Loucy (cell line): ENCODE measurements at regions not wholly inside any gene's neighbourhood (a gene's known extent, or its start where the extent isn't known, plus 50 kb on each side); places are given as distances from the start of the nearest gene placed in this dataset.

ENCODE experiments used
- EZH2phosphoT487 ChIP-seq: fragments of 200-600 bp; IDR thresholded peaks from 2 replicates; pipeline ENCODE4 v1.6.1; 2018; ENCODE audit warnings: antibody characterized with exemption, mild to moderate bottlenecking, moderate library complexity, borderline replicate concordance
- TF ChIP-seq, protein P1 (sequence below): fragments of 200-600 bp; sonication (generic); conservative IDR thresholded peaks from 2 replicates; pipeline ENCODE4 v1.5.1; 2014; ENCODE audit warnings: mild to moderate bottlenecking, antibody characterized with exemption, low read length

DNA sequence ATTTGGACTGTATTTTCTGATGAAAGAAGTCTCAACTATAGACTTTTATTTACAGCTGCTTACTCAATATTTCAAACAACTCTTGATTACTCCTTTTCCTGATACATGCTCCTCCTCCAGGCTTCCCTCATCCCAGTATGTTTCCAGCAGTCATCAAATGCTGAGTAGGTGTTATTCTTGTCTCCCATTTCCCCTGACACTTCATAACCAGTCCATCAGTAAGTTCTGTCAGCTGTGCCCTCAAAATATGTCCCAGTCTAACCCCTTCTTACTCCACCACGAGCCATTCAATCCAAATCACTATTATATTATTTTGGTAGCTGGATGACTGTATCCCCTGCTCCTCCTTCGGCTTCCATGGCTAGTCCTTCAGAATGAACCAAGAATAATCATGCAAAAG, 189.1 kb upstream of the DTNA start:
- TF ChIP-seq EZH2phosphoT487: no peak
- TF ChIP-seq, protein P1, sequence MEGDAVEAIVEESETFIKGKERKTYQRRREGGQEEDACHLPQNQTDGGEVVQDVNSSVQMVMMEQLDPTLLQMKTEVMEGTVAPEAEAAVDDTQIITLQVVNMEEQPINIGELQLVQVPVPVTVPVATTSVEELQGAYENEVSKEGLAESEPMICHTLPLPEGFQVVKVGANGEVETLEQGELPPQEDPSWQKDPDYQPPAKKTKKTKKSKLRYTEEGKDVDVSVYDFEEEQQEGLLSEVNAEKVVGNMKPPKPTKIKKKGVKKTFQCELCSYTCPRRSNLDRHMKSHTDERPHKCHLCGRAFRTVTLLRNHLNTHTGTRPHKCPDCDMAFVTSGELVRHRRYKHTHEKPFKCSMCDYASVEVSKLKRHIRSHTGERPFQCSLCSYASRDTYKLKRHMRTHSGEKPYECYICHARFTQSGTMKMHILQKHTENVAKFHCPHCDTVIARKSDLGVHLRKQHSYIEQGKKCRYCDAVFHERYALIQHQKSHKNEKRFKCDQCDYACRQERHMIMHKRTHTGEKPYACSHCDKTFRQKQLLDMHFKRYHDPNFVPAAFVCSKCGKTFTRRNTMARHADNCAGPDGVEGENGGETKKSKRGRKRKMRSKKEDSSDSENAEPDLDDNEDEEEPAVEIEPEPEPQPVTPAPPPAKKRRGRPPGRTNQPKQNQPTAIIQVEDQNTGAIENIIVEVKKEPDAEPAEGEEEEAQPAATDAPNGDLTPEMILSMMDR: no peak
